Endothelial cell (in vitro differentiated cells): ENCODE measurements at regions not wholly inside any gene's neighbourhood (a gene's known extent, or its start where the extent isn't known, plus 50 kb on each side); places are given as distances from the start of the nearest gene placed in this dataset.

Source experiments
- DNase-seq: peaks from one replicate; pipeline ENCODE4 v3.0.0; 2021; ENCODE audit warnings: low spot score
- H3K27ac Mint-ChIP-seq: one replicate; pipeline ENCODE4 v1.8.0; 2021; ENCODE audit warnings: mixed read lengths, inconsistent platforms; ENCODE audit not compliant: unreplicated experiment
- H3K27me3 Mint-ChIP-seq: one replicate; pipeline ENCODE4 v1.8.0; 2021; ENCODE audit warnings: mild to moderate bottlenecking, moderate library complexity, mixed read lengths, inconsistent platforms; ENCODE audit not compliant: unreplicated experiment
- H3K36me3 Mint-ChIP-seq: one replicate; pipeline ENCODE4 v1.8.0; 2021; ENCODE audit warnings: mild to moderate bottlenecking, low read depth, mixed read lengths, inconsistent platforms; ENCODE audit not compliant: unreplicated experiment
- H3K4me1 Mint-ChIP-seq: one replicate; pipeline ENCODE4 v1.8.0; 2021; ENCODE audit warnings: mild to moderate bottlenecking, mixed read lengths, inconsistent platforms; ENCODE audit not compliant: unreplicated experiment
- H3K4me3 Mint-ChIP-seq: one replicate; pipeline ENCODE4 v1.8.0; 2021; ENCODE audit warnings: mild to moderate bottlenecking, mixed read lengths, inconsistent platforms; ENCODE audit not compliant: unreplicated experiment
- H3K9me3 Mint-ChIP-seq: one replicate; pipeline ENCODE4 v1.8.0; 2021; ENCODE audit warnings: mixed read lengths, inconsistent platforms; ENCODE audit not compliant: unreplicated experiment
- CTCF ChIP-seq: fragments of 200-600 bp; sonication (generic); IDR thresholded peaks from one replicate; pipeline ENCODE4 v1.5.0; 2021; ENCODE audit warnings: antibody characterized with exemption; ENCODE audit not compliant: unreplicated experiment

DNA sequence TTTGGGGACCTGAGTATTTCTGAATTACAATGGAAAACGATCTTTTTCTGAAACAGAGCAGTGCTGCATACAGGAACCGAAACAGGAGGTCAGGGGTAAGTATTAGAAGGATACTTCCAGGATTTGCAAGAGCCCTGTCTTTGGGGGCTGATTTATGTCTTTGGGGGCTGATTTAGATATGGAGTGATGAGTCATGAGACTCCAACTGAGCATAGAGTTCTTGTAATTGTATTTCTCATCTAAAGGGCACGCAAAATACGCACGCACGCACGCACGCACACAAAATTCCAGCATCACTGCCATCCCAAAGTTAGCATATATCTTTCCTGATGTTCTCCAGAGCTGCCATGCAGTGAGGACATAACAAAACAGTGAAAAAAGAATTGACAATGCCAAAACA lies 414.8 kb upstream of the CCNH start:
- H3K9me3 Mint-ChIP-seq = no peaks in the 10 kb centered on the region
- no peaks in the 10 kb centered on the region for H3K4me1 Mint-ChIP-seq

GRCh38 chr5:87826507-87826906 lies 413.8 kb upstream of the CCNH start:
- H3K36me3 Mint-ChIP-seq = no peaks in the 10 kb centered on the region
- H3K4me3 Mint-ChIP-seq = no peak overlapping the region
- H3K9me3 Mint-ChIP-seq = no peaks in the 10 kb centered on the region
- no peak for DNase-seq
- no peaks in the 10 kb centered on the region for H3K4me1 Mint-ChIP-seq
- H3K27ac Mint-ChIP-seq = no peak overlapping the region
- TF ChIP-seq CTCF = no peak
- H3K27me3 Mint-ChIP-seq = peaks cover 3% of the 10 kb centered on the region

More for the DNA sequence above, 414.8 kb upstream of the CCNH start:
- no peak for TF ChIP-seq CTCF
- Mint-ChIP-seq H3K27me3 (peaks cover 3% of the 10 kb centered on the region), H3K4me3 (no peak overlapping the region), H3K27ac (no peak overlapping the region), H3K36me3 (no peaks in the 10 kb centered on the region)
- no peak for DNase-seq

DNA sequence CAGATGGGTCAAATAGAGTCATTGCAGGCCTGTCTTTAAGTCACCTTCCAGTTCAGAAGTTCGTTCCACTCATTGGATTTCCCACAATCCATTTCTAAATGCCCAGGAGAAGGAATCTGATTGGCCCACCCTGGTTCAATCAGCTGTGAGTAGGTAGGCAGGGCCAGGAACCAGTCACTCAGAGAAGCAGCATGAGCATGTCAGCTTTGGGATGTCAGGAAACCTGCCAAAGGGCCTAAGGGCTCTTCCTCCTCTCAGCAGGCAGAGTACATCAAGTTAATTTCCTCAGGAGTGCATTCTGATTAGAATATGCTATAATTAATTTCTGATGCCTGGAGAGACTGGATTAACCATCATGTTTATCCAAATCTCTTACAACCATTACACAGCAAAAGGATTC lies 412.9 kb upstream of the CCNH start:
- H3K36me3 Mint-ChIP-seq = no peaks in the 10 kb centered on the region

DNA sequence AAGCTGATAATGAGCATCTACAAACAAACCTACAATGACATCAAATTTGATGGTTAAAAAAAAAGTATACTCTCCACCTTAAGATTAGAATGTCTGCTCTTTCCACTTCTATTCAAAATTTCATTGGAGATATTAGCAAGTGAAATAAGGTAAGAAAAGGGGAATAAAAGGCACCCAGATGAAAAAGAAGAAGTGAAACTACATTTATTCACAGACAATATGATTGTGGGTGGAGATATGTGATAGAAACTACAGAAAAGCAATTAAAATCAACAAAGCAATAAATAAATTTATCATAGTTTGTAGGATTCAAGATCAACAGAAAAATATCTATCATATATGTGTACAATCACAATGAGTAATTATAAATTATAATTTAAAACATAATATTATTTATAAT lies 395.1 kb upstream of the CCNH start:
- H3K9me3 Mint-ChIP-seq = no peaks in the 10 kb centered on the region
- TF ChIP-seq CTCF = no peak
- H3K4me3 Mint-ChIP-seq = no peak overlapping the region
- no peak for DNase-seq
- no peaks in the 10 kb centered on the region for H3K4me1 Mint-ChIP-seq
- no peaks in the 10 kb centered on the region for H3K27me3 Mint-ChIP-seq
- no peaks in the 10 kb centered on the region for H3K36me3 Mint-ChIP-seq
- no peak overlapping the region for H3K27ac Mint-ChIP-seq

More for the DNA sequence above, 412.9 kb upstream of the CCNH start:
- Mint-ChIP-seq H3K4me1 (no peaks in the 10 kb centered on the region), H3K9me3 (no peaks in the 10 kb centered on the region), H3K27me3 (peaks cover 3% of the 10 kb centered on the region), H3K27ac (no peak overlapping the region), H3K4me3 (no peak overlapping the region)
- no peak for DNase-seq
- TF ChIP-seq CTCF = no peak

GRCh38 chr5:87803352-87803751 lies 390.6 kb upstream of the CCNH start:
- no peak for DNase-seq
- no peaks in the 10 kb centered on the region for H3K4me1 Mint-ChIP-seq
- H3K9me3 Mint-ChIP-seq = no peaks in the 10 kb centered on the region
- no peak overlapping the region for H3K4me3 Mint-ChIP-seq
- H3K27ac Mint-ChIP-seq = no peak overlapping the region
- no peak for TF ChIP-seq CTCF
- no peaks in the 10 kb centered on the region for H3K27me3 Mint-ChIP-seq
- H3K36me3 Mint-ChIP-seq = no peaks in the 10 kb centered on the region
